SK-N-SH (cell line): ENCODE measurements at regions not wholly inside any gene's neighbourhood (a gene's known extent, or its start where the extent isn't known, plus 50 kb on each side); places are given as distances from the start of the nearest gene placed in this dataset.

Source experiments
- CTCF ChIA-PET: fragments of 300-600, 350-600 bp; formaldehyde crosslinking; extraction: SDS; loops from one replicate; lab custom pipeline; 2021; lab: Yijun Ruan, JAX
- POLR2A ChIA-PET: fragments of 350-600 bp; sonication (Branson Sonifier 250); formaldehyde crosslinking; extraction: SDS; loops from one replicate; lab custom pipeline; 2020; ENCODE audit warnings: antibody characterized with exemption, inconsistent platforms; lab: Yijun Ruan, JAX
- DNase-seq: peaks from one replicate; pipeline ENCODE4 v3.0.0; 2012
- H2AFZ ChIP-seq: fragments of 200-600 bp; sonication (generic); 2 replicates; pipeline ENCODE4 v1.8.1; 2016; ENCODE audit warnings: antibody characterized with exemption, mild to moderate bottlenecking, low read depth
- H3F3A ChIP-seq: fragments of 200-600 bp; sonication (generic); replicated peaks from 2 replicates; pipeline ENCODE3; 2016; ENCODE audit warnings: antibody characterized with exemption, mild to moderate bottlenecking; ENCODE audit not compliant: insufficient read depth
- H3K27ac ChIP-seq, 2 experiments: fragments of 200-500 bp in 1 of 2; fragments of 200-600 bp in 1 of 2; sonication (Bioruptor generic) in 1 of 2; sonication (generic), shearing (Covaris generic) in 1 of 2; 2 replicates each; pipeline versions ENCODE4 v1.5.1 to v1.6.1; 2014 to 2016; ENCODE audit warnings: low read depth in 2 of 2, inconsistent platforms in 1 of 2, low read length in 1 of 2, mild to moderate bottlenecking in 1 of 2, mixed read lengths in 1 of 2
- H3K27me3 ChIP-seq: fragments of 200-600 bp; sonication (generic), shearing (Covaris generic); 2 replicates; pipeline ENCODE4 v1.6.1; 2016; ENCODE audit warnings: mixed run types; ENCODE audit not compliant: insufficient read depth
- H3K36me3 ChIP-seq, 2 experiments: fragments of 200-500 bp in 1 of 2; fragments of 200-600 bp in 1 of 2; sonication (Bioruptor generic) in 1 of 2; sonication (generic) in 1 of 2; replicated peaks in 1 of 2; 2 replicates each; pipeline versions ENCODE3 to v1.5.1; 2014 to 2016; ENCODE audit warnings: low read length in 1 of 2, mild to moderate bottlenecking in 1 of 2; ENCODE audit not compliant: insufficient read depth in 2 of 2, control insufficient read depth in 1 of 2
- H3K4me1 ChIP-seq, 2 experiments: fragments of 200-500 bp in 1 of 2; fragments of 200-600 bp in 1 of 2; sonication (Bioruptor generic) in 1 of 2; sonication (generic), shearing (Covaris generic) in 1 of 2; 2 replicates each; pipeline versions ENCODE4 v1.5.1 to v1.6.1; 2014 to 2016; ENCODE audit warnings: low read depth in 1 of 2, low read length in 1 of 2, mixed run types in 1 of 2; ENCODE audit not compliant: insufficient read depth in 2 of 2, control insufficient read depth in 1 of 2
- H3K4me2 ChIP-seq: fragments of 200-600 bp; sonication (generic), shearing (Covaris generic); 2 replicates; pipeline ENCODE4 v1.6.1; 2017; ENCODE audit warnings: mixed run types
- H3K4me3 ChIP-seq, 2 experiments: fragments of 200-500 bp in 1 of 2; fragments of 200-600 bp in 1 of 2; sonication (Bioruptor generic) in 1 of 2; sonication (generic), shearing (Covaris generic) in 1 of 2; 2 replicates each; pipeline versions ENCODE4 v1.5.1 to v1.8.1; 2014 to 2016; ENCODE audit warnings: low read depth in 2 of 2, inconsistent platforms in 1 of 2, low read length in 1 of 2, mild to moderate bottlenecking in 1 of 2, mixed read lengths in 1 of 2, moderate library complexity in 1 of 2
- H3K79me2 ChIP-seq: fragments of 200-600 bp; sonication (generic); 2 replicates; pipeline ENCODE4 v1.8.1; 2017; ENCODE audit warnings: mild to moderate bottlenecking; ENCODE audit not compliant: insufficient read depth
- H3K9ac ChIP-seq: fragments of 200-600 bp; sonication (generic); 2 replicates; pipeline ENCODE4 v1.6.1; 2017; ENCODE audit warnings: mixed run types
- H3K9me2 ChIP-seq: fragments of 200-600 bp; sonication (generic); 2 replicates; pipeline ENCODE4 v1.6.1; 2017; ENCODE audit warnings: mixed run types
- H3K9me3 ChIP-seq: fragments of 200-600 bp; sonication (generic); 2 replicates; pipeline ENCODE4 v1.6.1; 2017; ENCODE audit warnings: mixed run types, mild to moderate bottlenecking, moderate library complexity
- H4K20me1 ChIP-seq: fragments of 200-600 bp; sonication (generic); 2 replicates; pipeline ENCODE4 v1.6.1; 2017; ENCODE audit warnings: mild to moderate bottlenecking, mixed run types; ENCODE audit not compliant: insufficient read depth
- ELF1 ChIP-seq: IDR thresholded peaks from 2 replicates; pipeline ENCODE4 v1.4.0; 2012
- EP300 ChIP-seq, 2 experiments: IDR thresholded peaks; 2 replicates each; pipeline versions ENCODE4 v1.4.0 to v1.6.1; 2012; ENCODE audit warnings: borderline replicate concordance in 1 of 2, low read depth in 1 of 2, low read length in 1 of 2
- EZH2phosphoT487 ChIP-seq: fragments of 200-600 bp; sonication (generic); IDR thresholded peaks from 2 replicates; pipeline ENCODE4 v1.6.1; 2017; ENCODE audit warnings: low read depth, mixed run types, mild to moderate bottlenecking, antibody characterized with exemption, moderate library complexity, borderline replicate concordance
- FOSL2 ChIP-seq: IDR thresholded peaks from 2 replicates; pipeline ENCODE4 v1.4.0; 2012; ENCODE audit warnings: low read depth, mild to moderate bottlenecking, moderate library complexity, borderline replicate concordance
- GABPA ChIP-seq: IDR thresholded peaks from 2 replicates; pipeline ENCODE4 v1.4.0; 2012; ENCODE audit warnings: low read depth, mild to moderate bottlenecking
- GATA2 ChIP-seq: sonication (generic); formaldehyde crosslinking; IDR thresholded peaks from 2 replicates; pipeline ENCODE4 v1.5.0; 2020; ENCODE audit warnings: mild to moderate bottlenecking, missing genetic modification reagents
- JUND ChIP-seq: IDR thresholded peaks from 2 replicates; pipeline ENCODE4 v1.4.0; 2012
- MXI1 ChIP-seq: IDR thresholded peaks from 2 replicates; pipeline ENCODE4 v1.6.1; 2012; ENCODE audit warnings: mild to moderate bottlenecking, low read depth, low read length, improper control_type of control experiment
- NFIC ChIP-seq: IDR thresholded peaks from 2 replicates; pipeline ENCODE4 v1.4.0; 2012; ENCODE audit warnings: borderline replicate concordance
- PBX3 ChIP-seq: IDR thresholded peaks from 2 replicates; pipeline ENCODE4; 2012
- POLR2AphosphoS5 ChIP-seq: IDR thresholded peaks from 2 replicates; pipeline ENCODE4 v1.6.1; 2012; ENCODE audit warnings: low read depth, low read length
- RCOR1 ChIP-seq: fragments of 150-350 bp; IDR thresholded peaks from 2 replicates; pipeline ENCODE4 v1.6.1; 2017; ENCODE audit warnings: antibody characterized with exemption, low read length
- RXRA ChIP-seq: IDR thresholded peaks from 2 replicates; pipeline ENCODE4 v1.4.0; 2012; ENCODE audit warnings: low read depth, mild to moderate bottlenecking, borderline replicate concordance
- TCF12 ChIP-seq: IDR thresholded peaks from 2 replicates; pipeline ENCODE4 v1.4.0; 2012
- TEAD4 ChIP-seq: IDR thresholded peaks from 2 replicates; pipeline ENCODE4 v1.4.0; 2012; ENCODE audit warnings: mild to moderate bottlenecking, borderline replicate concordance; ENCODE audit not compliant: insufficient read depth
- YY1 ChIP-seq: IDR thresholded peaks from 2 replicates; pipeline ENCODE4 v1.4.0; 2012; ENCODE audit warnings: low read depth, mild to moderate bottlenecking
- ZBTB33 ChIP-seq: IDR thresholded peaks from 2 replicates; pipeline ENCODE4 v1.4.0; 2012; ENCODE audit warnings: low read depth, borderline replicate concordance
- WGBS: methylation state at CpG from one replicate; pipeline ENCODE4 v1.1.6; 2017; ENCODE audit warnings: low lambda C conversion rate; 5-methylcytosine and 5-hydroxymethylcytosine counted together
- TF ChIP-seq, protein P1 (sequence below): fragments of 150-350 bp; IDR thresholded peaks from 2 replicates; pipeline ENCODE4 v1.6.1; 2016; ENCODE audit warnings: mild to moderate bottlenecking, low read depth, low read length
- TF ChIP-seq, protein P2 (sequence below): fragments of 200-600 bp; sonication (generic); IDR thresholded peaks from 2 replicates; pipeline ENCODE4 v1.6.1; 2017; ENCODE audit warnings: antibody characterized with exemption, mild to moderate bottlenecking, moderate library complexity

- Histone ChIP-seq H3K4me2 (peak overlapping the region; percentile 71), H3K36me3 (no peaks in the 10 kb centered on the region), H3F3A (peaks cover 18% of the 10 kb centered on the region), H2AFZ (0 out of 2 replicates have a peak overlapping the region, but pooled peaks have one; percentile 11), H3K9ac (peak overlapping the region; percentile 35), H3K27me3 (no peaks in the 10 kb centered on the region), H3K9me3 (no peaks in the 10 kb centered on the region), H3K4me1 (peaks cover 42 to 47% of the 10 kb centered on the region in 2 experiments), H4K20me1 (no peaks in the 10 kb centered on the region), H3K27ac (peak overlapping the region; percentile 73 to 94), H3K9me2 (no peaks in the 10 kb centered on the region), H3K79me2 (no peaks in the 10 kb centered on the region), H3K4me3 (peak overlapping the region in 1 of 2 experiments; percentile 7; a peak in 1 of 4 replicates)
- WGBS = 45% methylated on average over 6 of the region's 6 CpGs
- ChIA-PET CTCF (interaction anchor here (1.1 to 1.3 kb wide), 2 partner anchors 8 to 19 kb away, joined by 3 read pairs; no protein-coding TSS in a partner anchor), POLR2A (no interaction called here)
- DNase-seq = peak; percentile 16
- TF ChIP-seq GABPA (no peak), ELF1 (no peak)
These were observed 88.1 kb upstream of the C1orf21 start for GRCh38 chr1:184298440-184299405.

DNA sequence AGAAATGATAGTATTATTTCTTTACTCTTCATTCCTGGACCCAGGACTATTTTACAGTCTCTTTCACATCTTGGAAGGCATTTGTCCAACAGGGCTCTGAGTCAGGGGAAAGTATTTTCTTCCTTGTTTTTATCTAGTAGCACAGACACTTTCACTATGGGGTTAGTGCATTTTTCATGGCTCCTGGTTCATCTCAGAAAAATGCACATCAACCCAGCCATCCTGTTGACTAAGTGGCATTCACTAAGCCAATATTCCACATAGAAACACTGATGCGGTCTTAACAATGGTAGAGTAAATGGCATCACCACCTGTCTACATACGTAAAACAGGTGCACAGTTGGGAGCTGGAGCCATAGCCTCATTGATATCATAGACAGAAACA is 87.4 kb upstream of the C1orf21 start:
- no peaks in the 10 kb centered on the region for H3K9me3 ChIP-seq
- peak overlapping the region; percentile 73 to 94 for H3K27ac ChIP-seq
- CTCF ChIA-PET = interaction anchor here (1.3 kb wide), 1 partner anchor 8 kb away, joined by 3 read pairs; no protein-coding TSS in a partner anchor
- peak overlapping the region in 1 of 2 experiments; percentile 1; a peak in 1 of 4 replicates for H3K4me3 ChIP-seq
- H4K20me1 ChIP-seq = no peaks in the 10 kb centered on the region
- H2AFZ ChIP-seq = no peak overlapping the region
- no peaks in the 10 kb centered on the region for H3K27me3 ChIP-seq
- H3K9me2 ChIP-seq = no peaks in the 10 kb centered on the region
- no peaks in the 10 kb centered on the region for H3K36me3 ChIP-seq
- peak; percentile 91 for TF ChIP-seq TCF12
- peak; percentile 83; the same call in 1 of the 2 replicates for TF ChIP-seq NFIC
- no peak for TF ChIP-seq RCOR1
- TF ChIP-seq, protein P1, sequence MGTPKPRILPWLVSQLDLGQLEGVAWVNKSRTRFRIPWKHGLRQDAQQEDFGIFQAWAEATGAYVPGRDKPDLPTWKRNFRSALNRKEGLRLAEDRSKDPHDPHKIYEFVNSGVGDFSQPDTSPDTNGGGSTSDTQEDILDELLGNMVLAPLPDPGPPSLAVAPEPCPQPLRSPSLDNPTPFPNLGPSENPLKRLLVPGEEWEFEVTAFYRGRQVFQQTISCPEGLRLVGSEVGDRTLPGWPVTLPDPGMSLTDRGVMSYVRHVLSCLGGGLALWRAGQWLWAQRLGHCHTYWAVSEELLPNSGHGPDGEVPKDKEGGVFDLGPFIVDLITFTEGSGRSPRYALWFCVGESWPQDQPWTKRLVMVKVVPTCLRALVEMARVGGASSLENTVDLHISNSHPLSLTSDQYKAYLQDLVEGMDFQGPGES = no peak
- TF ChIP-seq PBX3 = peak; percentile 68
- TF ChIP-seq ZBTB33 = 0 out of 2 replicates have a peak, but pooled peaks have one; percentile 41
- TF ChIP-seq, protein P2, sequence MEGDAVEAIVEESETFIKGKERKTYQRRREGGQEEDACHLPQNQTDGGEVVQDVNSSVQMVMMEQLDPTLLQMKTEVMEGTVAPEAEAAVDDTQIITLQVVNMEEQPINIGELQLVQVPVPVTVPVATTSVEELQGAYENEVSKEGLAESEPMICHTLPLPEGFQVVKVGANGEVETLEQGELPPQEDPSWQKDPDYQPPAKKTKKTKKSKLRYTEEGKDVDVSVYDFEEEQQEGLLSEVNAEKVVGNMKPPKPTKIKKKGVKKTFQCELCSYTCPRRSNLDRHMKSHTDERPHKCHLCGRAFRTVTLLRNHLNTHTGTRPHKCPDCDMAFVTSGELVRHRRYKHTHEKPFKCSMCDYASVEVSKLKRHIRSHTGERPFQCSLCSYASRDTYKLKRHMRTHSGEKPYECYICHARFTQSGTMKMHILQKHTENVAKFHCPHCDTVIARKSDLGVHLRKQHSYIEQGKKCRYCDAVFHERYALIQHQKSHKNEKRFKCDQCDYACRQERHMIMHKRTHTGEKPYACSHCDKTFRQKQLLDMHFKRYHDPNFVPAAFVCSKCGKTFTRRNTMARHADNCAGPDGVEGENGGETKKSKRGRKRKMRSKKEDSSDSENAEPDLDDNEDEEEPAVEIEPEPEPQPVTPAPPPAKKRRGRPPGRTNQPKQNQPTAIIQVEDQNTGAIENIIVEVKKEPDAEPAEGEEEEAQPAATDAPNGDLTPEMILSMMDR = no peak
- peak; percentile 66; the same call in 1 of the 2 replicates for TF ChIP-seq POLR2AphosphoS5
- no peak for TF ChIP-seq EZH2phosphoT487
- peak; percentile 82 for TF ChIP-seq TEAD4
- no peak for TF ChIP-seq GATA2 (CRISPR knock-in tag)
- 0 out of 2 replicates have a peak, but pooled peaks have one; percentile 28 for TF ChIP-seq YY1
- no peak for TF ChIP-seq MXI1
- peak in 1 of 2 experiments; percentile 76; a peak in 1 of 4 replicates for TF ChIP-seq EP300 (IDR thresholded peaks at IDR 0.05; ENCODE audit: borderline replicate concordance in 1 of 2, low read depth in 1 of 2, low read length in 1 of 2)
- no peak for TF ChIP-seq ELF1
- peak; percentile 88 for TF ChIP-seq JUND
- TF ChIP-seq FOSL2 = peak; percentile 87; the same call in 1 of the 2 replicates
- peak; percentile 67; the same call in 1 of the 2 replicates for TF ChIP-seq RXRA
- 24% methylated on average over 2 of the region's 2 CpGs for WGBS
- no peak for DNase-seq
- H3F3A ChIP-seq = peaks cover 18% of the 10 kb centered on the region
- no peaks in the 10 kb centered on the region for H3K79me2 ChIP-seq
- POLR2A ChIA-PET = no interaction called here
- peak overlapping the region; percentile 35; the same call in 1 of the 2 replicates for H3K9ac ChIP-seq
- H3K4me2 ChIP-seq = peak overlapping the region; percentile 71
- H3K4me1 ChIP-seq = peaks cover 37 to 47% of the 10 kb centered on the region in 2 experiments
